MCF 10A (cell line): ENCODE measurements at regions not wholly inside any gene's neighbourhood (a gene's known extent, or its start where the extent isn't known, plus 50 kb on each side); places are given as distances from the start of the nearest gene placed in this dataset.

ENCODE experiments used
- BruUV-seq: library from RNA; stranded (reverse); fragments of 400-500 nt; replicated peaks from 2 replicates; lab custom pipeline; 2021; lab: Mats Ljungman, UMichigan
- CTCF ChIA-PET: fragments of 300-600 bp; sonication (Branson Sonifier 250); formaldehyde crosslinking; extraction: SDS; loops from one replicate; lab custom pipeline; 2021; ENCODE audit warnings: antibody characterized with exemption, inconsistent platforms; lab: Yijun Ruan, JAX
- POLR2A ChIA-PET: fragments of 300-600, 350-650 bp; sonication (Branson Sonifier 250); formaldehyde crosslinking; extraction: SDS; loops from one replicate; lab custom pipeline; 2020; ENCODE audit warnings: antibody characterized with exemption, inconsistent platforms; lab: Yijun Ruan, JAX
- DNase-seq: peaks from one replicate; pipeline ENCODE4 v3.0.0-alpha.2; 2018; ENCODE audit not compliant: unreplicated experiment
- H3K27ac Mint-ChIP-seq: one replicate; pipeline ENCODE4 v1.8.0; 2022; ENCODE audit warnings: mild to moderate bottlenecking, low read depth, mixed read lengths; ENCODE audit not compliant: unreplicated experiment
- H3K27me3 Mint-ChIP-seq: one replicate; pipeline ENCODE4 v1.8.0; 2022; ENCODE audit warnings: mixed read lengths; ENCODE audit not compliant: insufficient read depth, unreplicated experiment
- H3K36me3 Mint-ChIP-seq: one replicate; pipeline ENCODE4 v1.8.0; 2022; ENCODE audit warnings: mild to moderate bottlenecking, moderate library complexity, mixed read lengths; ENCODE audit not compliant: insufficient read depth, unreplicated experiment
- H3K4me1 Mint-ChIP-seq: one replicate; pipeline ENCODE4 v1.8.0; 2022; ENCODE audit warnings: mixed read lengths; ENCODE audit not compliant: insufficient read depth, unreplicated experiment
- H3K4me3 Mint-ChIP-seq: one replicate; pipeline ENCODE4 v1.8.0; 2022; ENCODE audit warnings: mild to moderate bottlenecking, moderate library complexity, mixed read lengths; ENCODE audit not compliant: unreplicated experiment
- H3K9me3 Mint-ChIP-seq: one replicate; pipeline ENCODE4 v1.8.0; 2022; ENCODE audit warnings: mixed read lengths; ENCODE audit not compliant: unreplicated experiment
- CTCF ChIP-seq: fragments of 200-600 bp; IDR thresholded peaks from one replicate; pipeline ENCODE4 v1.8.0; 2022; ENCODE audit warnings: antibody characterized with exemption, mild to moderate bottlenecking; ENCODE audit not compliant: unreplicated experiment
- intact Hi-C: fragments of 100-400 bp; cut with micrococcal nuclease; formaldehyde crosslinking; loops from 2 replicates; pipeline ENCODE4 v1.14.1; 2022

GRCh38 chr3:117184574-117184973, 475.0 kb downstream of the TUSC7 start:
- CTCF ChIA-PET = interaction anchor here (0.6 kb wide), 1 partner anchor 420 kb away, joined by 3 read pairs; no protein-coding TSS in a partner anchor
- H3K4me3 Mint-ChIP-seq = no peak overlapping the region
- no peaks in the 10 kb centered on the region for H3K4me1 Mint-ChIP-seq
- no TSS peak for BruUV-seq
- no peaks in the 10 kb centered on the region for H3K36me3 Mint-ChIP-seq
- DNase-seq = no peak
- intact Hi-C loops = no loop called here
- no peaks in the 10 kb centered on the region for H3K9me3 Mint-ChIP-seq
- POLR2A ChIA-PET = no interaction called here
- H3K27ac Mint-ChIP-seq = no peak overlapping the region
- H3K27me3 Mint-ChIP-seq = peaks cover 39% of the 10 kb centered on the region
- no peak for TF ChIP-seq CTCF

- Mint-ChIP-seq H3K36me3 (no peaks in the 10 kb centered on the region), H3K9me3 (no peaks in the 10 kb centered on the region), H3K27ac (no peak overlapping the region), H3K4me3 (no peak overlapping the region), H3K27me3 (peaks cover 65% of the 10 kb centered on the region), H3K4me1 (no peaks in the 10 kb centered on the region)
- ChIA-PET POLR2A (no interaction called here), CTCF (no interaction called here)
- no TSS peak for BruUV-seq
- intact Hi-C loops = no loop called here
- TF ChIP-seq CTCF = no peak
- no peak for DNase-seq
These were observed 481.7 kb downstream of the TUSC7 start for GRCh38 chr3:117191245-117191644.

- no TSS peak for BruUV-seq
- H3K9me3 Mint-ChIP-seq = no peaks in the 10 kb centered on the region
- ChIA-PET CTCF (no interaction called here), POLR2A (no interaction called here)
- H3K4me3 Mint-ChIP-seq = no peak overlapping the region
- H3K36me3 Mint-ChIP-seq = no peaks in the 10 kb centered on the region
- H3K4me1 Mint-ChIP-seq = no peaks in the 10 kb centered on the region
- intact Hi-C loops = no loop called here
- no peak for DNase-seq
- peaks cover 60% of the 10 kb centered on the region for H3K27me3 Mint-ChIP-seq
- H3K27ac Mint-ChIP-seq = no peak overlapping the region
- no peak for TF ChIP-seq CTCF
These were observed 483.3 kb downstream of the TUSC7 start for GRCh38 chr3:117192888-117193287.

GRCh38 chr3:117193390-117193789, 483.8 kb downstream of the TUSC7 start:
- peak; percentile 11 for DNase-seq
- BruUV-seq = no TSS peak
- CTCF ChIA-PET = no interaction called here
- H3K9me3 Mint-ChIP-seq = no peaks in the 10 kb centered on the region
- H3K27ac Mint-ChIP-seq = no peak overlapping the region
- no peaks in the 10 kb centered on the region for H3K4me1 Mint-ChIP-seq
- no peak overlapping the region for H3K4me3 Mint-ChIP-seq
- POLR2A ChIA-PET = no interaction called here
- TF ChIP-seq CTCF = no peak
- intact Hi-C loops = no loop called here
- H3K27me3 Mint-ChIP-seq = peaks cover 60% of the 10 kb centered on the region
- no peaks in the 10 kb centered on the region for H3K36me3 Mint-ChIP-seq
